H1 (cell line): ENCODE measurements at regions not wholly inside any gene's neighbourhood (a gene's known extent, or its start where the extent isn't known, plus 50 kb on each side); places are given as distances from the start of the nearest gene placed in this dataset.

Source experiments
- CTCF ChIA-PET: fragments of 300-600 bp; sonication (Branson Sonifier 250); formaldehyde crosslinking; loops from one replicate; lab custom pipeline; 2021; ENCODE audit not compliant: partially characterized antibody; lab: Charles Lee
- POLR2A ChIA-PET: fragments of 300-600 bp; sonication (Branson Sonifier 250); formaldehyde crosslinking; loops from one replicate; lab custom pipeline; 2021; ENCODE audit warnings: inconsistent platforms; ENCODE audit not compliant: partially characterized antibody; lab: Charles Lee
- DNase-seq, 2 experiments: peaks; one replicate each; pipeline versions ENCODE4 v3.0.0 to v3.0.0-alpha.2; 2010 to 2022; ENCODE audit warnings: low spot score in 2 of 2, low read depth in 1 of 2, mixed read lengths in 1 of 2
- FAIRE-seq: peaks from 2 replicates; lab custom pipeline; 2011; peaks lifted over from hg19 to GRCh38; lab: Jason Lieb, UNC
- H2AFZ ChIP-seq: 2 replicates; pipeline ENCODE4 v1.8.1; 2012; ENCODE audit warnings: low read length, inconsistent platforms
- H2AK5ac ChIP-seq: 2 replicates; pipeline ENCODE4 v1.6.1; 2013; ENCODE audit warnings: low read depth, low read length
- H2BK120ac ChIP-seq: replicated peaks from 2 replicates; pipeline ENCODE3; 2013; ENCODE audit warnings: low read depth, low read length, inconsistent platforms
- H2BK12ac ChIP-seq: 2 replicates; pipeline ENCODE4 v1.6.1; 2013; ENCODE audit warnings: low read depth, low read length
- H2BK15ac ChIP-seq: 2 replicates; pipeline ENCODE4 v1.6.1; 2013; ENCODE audit warnings: low read length
- H2BK20ac ChIP-seq: 2 replicates; pipeline ENCODE4 v1.6.1; 2013; ENCODE audit warnings: low read length
- H2BK5ac ChIP-seq: 2 replicates; pipeline ENCODE4 v1.6.1; 2013; ENCODE audit warnings: low read depth, low read length
- H3K14ac ChIP-seq: 2 replicates; pipeline ENCODE4 v1.6.1; 2013; ENCODE audit warnings: inconsistent platforms; ENCODE audit not compliant: insufficient read length
- H3K18ac ChIP-seq: 2 replicates; pipeline ENCODE4 v1.6.1; 2013; ENCODE audit warnings: low read length; ENCODE audit errors: extremely low read depth
- H3K23ac ChIP-seq: 2 replicates; pipeline ENCODE4 v1.6.1; 2013; ENCODE audit warnings: inconsistent platforms; ENCODE audit not compliant: insufficient read length
- H3K23me2 ChIP-seq: 2 replicates; pipeline ENCODE4 v1.6.1; 2013; ENCODE audit warnings: low read depth, low read length
- H3K27ac ChIP-seq: 2 replicates; pipeline ENCODE4 v1.6.1; 2011; ENCODE audit warnings: low read depth, low read length, inconsistent platforms
- H3K27me3 ChIP-seq, 4 experiments: replicated peaks in 1 of 4; 1 replicate in 1 of 4; 2 replicates in 3 of 4; pipeline versions ENCODE4 v1.6.1 to v1.8.1; 2011 to 2013; ENCODE audit warnings: low read length in 3 of 4, mild to moderate bottlenecking in 3 of 4, inconsistent platforms in 2 of 4, mixed read lengths in 2 of 4, moderate library complexity in 1 of 4; ENCODE audit not compliant: control insufficient read depth in 3 of 4, insufficient read depth in 3 of 4; ENCODE audit errors: extremely low read depth in 1 of 4
- H3K36me3 ChIP-seq, 4 experiments: 2 replicates each; pipeline versions ENCODE4 v1.6.1 to v1.8.1; 2011 to 2013; ENCODE audit warnings: mild to moderate bottlenecking in 4 of 4, low read length in 3 of 4, moderate library complexity in 2 of 4, control low read depth in 1 of 4, inconsistent platforms in 1 of 4; ENCODE audit not compliant: insufficient read depth in 4 of 4, control insufficient read depth in 2 of 4
- H3K4ac ChIP-seq: replicated peaks from 2 replicates; pipeline ENCODE3; 2013; ENCODE audit warnings: low read length, low read depth, mixed read lengths, inconsistent platforms; ENCODE audit not compliant: insufficient read length
- H3K4me1 ChIP-seq, 4 experiments: replicated peaks in 1 of 4; 1 replicate in 1 of 4; 2 replicates in 3 of 4; pipeline versions ENCODE4 v1.6.1 to v1.8.1; 2011 to 2013; ENCODE audit warnings: low read length in 3 of 4, inconsistent platforms in 2 of 4, mixed read lengths in 1 of 4; ENCODE audit not compliant: insufficient read depth in 4 of 4, control insufficient read depth in 3 of 4
- H3K4me2 ChIP-seq, 2 experiments: 2 replicates each; pipeline versions ENCODE4 v1.6.1 to v1.8.1; 2011 to 2013; ENCODE audit warnings: low read depth in 2 of 2, low read length in 2 of 2, control low read depth in 1 of 2, inconsistent platforms in 1 of 2, mild to moderate bottlenecking in 1 of 2; ENCODE audit not compliant: insufficient read depth in 1 of 2
- H3K4me3 ChIP-seq, 4 experiments: fragments of 200-600, 300-600 bp in 1 of 4; sonication (generic), shearing (Covaris generic), sonication (Bioruptor Twin) in 1 of 4; 2 replicates each; pipeline versions ENCODE4 v1.5.1 to v1.8.1; 2011 to 2016; ENCODE audit warnings: low read length in 4 of 4, low read depth in 3 of 4, control low read depth in 2 of 4, inconsistent platforms in 2 of 4, mild to moderate bottlenecking in 2 of 4, mixed read lengths in 1 of 4, moderate library complexity in 1 of 4; ENCODE audit not compliant: insufficient read depth in 2 of 4; ENCODE audit errors: extremely low read depth in 1 of 4
- H3K56ac ChIP-seq: replicated peaks from 2 replicates; pipeline ENCODE3; 2013; ENCODE audit warnings: low read depth, mild to moderate bottlenecking, mixed read lengths, low read length, inconsistent platforms; ENCODE audit not compliant: insufficient read length
- H3K79me1 ChIP-seq: 2 replicates; pipeline ENCODE4 v1.6.1; 2013; ENCODE audit warnings: low read depth, low read length, control low read depth
- H3K79me2 ChIP-seq, 2 experiments: 2 replicates each; pipeline versions ENCODE4 v1.6.1 to v1.8.1; 2012 to 2013; ENCODE audit warnings: low read length in 2 of 2, mild to moderate bottlenecking in 2 of 2, inconsistent platforms in 1 of 2; ENCODE audit not compliant: insufficient read depth in 2 of 2, control insufficient read depth in 1 of 2
- H3K9ac ChIP-seq, 4 experiments: replicated peaks in 1 of 4; 1 replicate in 1 of 4; 2 replicates in 3 of 4; pipeline versions ENCODE4 v1.6.1 to v1.8.1; 2011 to 2013; ENCODE audit warnings: low read depth in 3 of 4, low read length in 3 of 4, control low read depth in 2 of 4, mild to moderate bottlenecking in 2 of 4, moderate library complexity in 2 of 4, inconsistent platforms in 1 of 4; ENCODE audit errors: extremely low read depth in 1 of 4
- H3K9me3 ChIP-seq, 2 experiments: 2 replicates each; pipeline versions ENCODE4 v1.6.1 to v1.8.1; 2012 to 2013; ENCODE audit warnings: mild to moderate bottlenecking in 2 of 2, moderate library complexity in 2 of 2, control low read depth in 1 of 2, inconsistent platforms in 1 of 2, low read depth in 1 of 2, low read length in 1 of 2, mixed read lengths in 1 of 2; ENCODE audit not compliant: insufficient read depth in 2 of 2
- H4K20me1 ChIP-seq, 2 experiments: replicated peaks in 1 of 2; 2 replicates each; pipeline versions ENCODE3 to v1.8.1; 2011 to 2013; ENCODE audit warnings: inconsistent platforms in 2 of 2, low read length in 2 of 2, mild to moderate bottlenecking in 1 of 2; ENCODE audit not compliant: insufficient read depth in 2 of 2, control insufficient read depth in 1 of 2
- H4K5ac ChIP-seq: 2 replicates; pipeline ENCODE4 v1.6.1; 2013; ENCODE audit warnings: low read length, low read depth, mixed read lengths, inconsistent platforms; ENCODE audit not compliant: insufficient read length
- H4K8ac ChIP-seq: 2 replicates; pipeline ENCODE4 v1.8.0; 2013; ENCODE audit warnings: mild to moderate bottlenecking, moderate library complexity, low read length, inconsistent platforms; ENCODE audit not compliant: insufficient read depth; ENCODE audit errors: extremely low read depth
- H4K91ac ChIP-seq: replicated peaks from 2 replicates; pipeline ENCODE3; 2013; ENCODE audit warnings: low read length, mixed read lengths, inconsistent platforms; ENCODE audit not compliant: insufficient read length
- CEBPB ChIP-seq: IDR thresholded peaks from 2 replicates; pipeline ENCODE4 v1.6.1; 2012; ENCODE audit warnings: low read depth, low read length
- CHD1 ChIP-seq: IDR thresholded peaks from 2 replicates; pipeline ENCODE4 v1.6.1; 2012; ENCODE audit warnings: low read depth, low read length, improper control_type of control experiment
- WGBS, 2 experiments: shearing (Covaris generic) in 1 of 2; methylation state at CpG; one replicate each; pipeline versions ENCODE4 v1.1.6 to v1.1.7; 2013 to 2015; ENCODE audit warnings: low lambda C conversion rate in 2 of 2, mixed read lengths in 2 of 2, inconsistent platforms in 1 of 2, low coverage in 1 of 2, missing lambda C conversion rate in 1 of 2; ENCODE audit not compliant: insufficient replicate concordance in 2 of 2, insufficient coverage in 1 of 2, insufficient read length in 1 of 2; ENCODE audit errors: extremely low coverage in 1 of 2, missing lambda C conversion rate in 1 of 2; 5-methylcytosine and 5-hydroxymethylcytosine counted together

DNA sequence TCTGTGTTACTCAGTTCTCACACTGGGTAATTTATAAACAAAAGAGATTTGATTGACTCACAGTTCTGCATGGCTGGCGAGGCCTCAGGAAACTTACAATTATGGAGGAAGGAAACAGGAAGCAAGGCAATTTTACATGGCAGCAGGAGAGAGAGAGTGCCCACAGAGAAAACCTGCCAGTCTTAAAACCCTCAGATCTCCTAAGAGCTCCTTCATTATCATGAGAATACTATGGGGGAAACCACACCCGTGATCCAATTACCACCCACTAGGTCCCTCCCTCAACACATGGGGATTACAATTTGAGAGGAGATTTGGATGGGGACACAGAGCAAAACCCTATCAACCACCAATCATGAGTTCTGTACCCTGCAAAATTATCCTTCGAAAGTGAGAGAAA is 1180.8 kb downstream of the JRKL start:
- H2AFZ ChIP-seq = no peak overlapping the region
- H2AK5ac ChIP-seq = no peak overlapping the region
- no peak overlapping the region for H2BK5ac ChIP-seq
- H3K36me3 ChIP-seq = no peaks in the 10 kb centered on the region
- no peaks in the 10 kb centered on the region for H3K79me1 ChIP-seq
- H2BK20ac ChIP-seq = no peak overlapping the region
- H4K91ac ChIP-seq = no peak overlapping the region
- no peak overlapping the region for H4K5ac ChIP-seq
- no peak overlapping the region for H3K14ac ChIP-seq
- H4K20me1 ChIP-seq = no peaks in the 10 kb centered on the region
- no peak for FAIRE-seq
- H3K56ac ChIP-seq = no peak overlapping the region
- H3K23me2 ChIP-seq = no peaks in the 10 kb centered on the region
- WGBS, 2 experiments = 67% methylated on average over 3 of the region's 3 CpGs; no CpG with 5 or more reads in 1 of the 2 experiments
- no peaks in the 10 kb centered on the region for H3K79me2 ChIP-seq
- no peak overlapping the region for H3K9ac ChIP-seq
- H2BK12ac ChIP-seq = no peak overlapping the region
- no peak overlapping the region for H2BK15ac ChIP-seq
- H3K27ac ChIP-seq = no peak overlapping the region
- H3K4ac ChIP-seq = no peak overlapping the region
- POLR2A ChIA-PET = no interaction called here
- DNase-seq = no peak
- no peak overlapping the region for H3K4me3 ChIP-seq
- H4K8ac ChIP-seq = no peak overlapping the region
- H3K18ac ChIP-seq = no peak overlapping the region
- H3K4me1 ChIP-seq = no peaks in the 10 kb centered on the region
- peaks cover 6 to 8% of the 10 kb centered on the region in 2 experiments; a peak in 3 of 4 replicates for H3K9me3 ChIP-seq
- no peak overlapping the region for H3K4me2 ChIP-seq
- no peak overlapping the region for H2BK120ac ChIP-seq
- no peak overlapping the region for H3K23ac ChIP-seq
- TF ChIP-seq CEBPB (no peak), CHD1 (no peak)
- CTCF ChIA-PET = no interaction called here
- H3K27me3 ChIP-seq = no peaks in the 10 kb centered on the region
